ENCODE measurements at regions not wholly inside any gene's neighbourhood (a gene's known extent, or its start where the extent isn't known, plus 50 kb on each side); places are given as distances from the start of the nearest gene placed in this dataset.
"Not testable (repeated sequence)": the region's sequence is repeated elsewhere in the genome, so short reads cannot be mapped to it uniquely, and the experiment has no call there.

DNA sequence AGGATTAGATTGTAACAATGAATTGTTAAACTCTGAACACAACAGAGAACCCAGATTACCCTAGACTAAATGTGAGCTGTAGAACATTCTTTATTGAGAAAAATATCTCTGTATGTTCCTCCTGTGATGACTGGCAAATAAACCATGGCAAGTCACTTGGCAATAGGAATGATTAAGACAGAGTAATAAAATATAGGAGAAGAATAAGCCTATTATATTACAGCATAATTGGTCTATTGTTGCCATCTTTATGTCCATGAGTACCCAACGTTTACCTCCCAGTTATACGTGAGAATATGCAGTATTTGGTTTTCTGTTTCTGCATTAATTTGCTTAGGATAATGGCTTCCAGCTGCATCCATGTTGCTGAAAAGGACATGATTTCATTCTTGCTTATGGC, 211.2 kb upstream of the AVPR1A start:
- TF ChIP-seq CTCF (IDR thresholded peaks at IDR 0.05), result no peak
- Mint-ChIP-seq H3K27ac (ENCODE audit: unreplicated experiment) (no peak overlapping the region), H3K9me3 (ENCODE audit: low read depth) (peaks cover 4% of the 10 kb centered on the region), H3K27me3 (ENCODE audit: low read depth) (peaks cover 10% of the 10 kb centered on the region), H3K4me3 (ENCODE audit: unreplicated experiment) (no peak overlapping the region), H3K4me1 (ENCODE audit: low read depth) (no peaks in the 10 kb centered on the region), H3K36me3 (ENCODE audit: low read depth) (peaks cover 3% of the 10 kb centered on the region)
- no peak for DNase-seq (ENCODE audit: low spot score)

- Mint-ChIP-seq H3K9me3 (ENCODE audit: low read depth) (no peaks in the 10 kb centered on the region), H3K27me3 (ENCODE audit: low read depth) (peaks cover 7% of the 10 kb centered on the region), H3K4me1 (ENCODE audit: low read depth) (peaks cover 14% of the 10 kb centered on the region), H3K4me3 (ENCODE audit: unreplicated experiment) (no peak overlapping the region), H3K36me3 (ENCODE audit: low read depth) (no peaks in the 10 kb centered on the region), H3K27ac (ENCODE audit: unreplicated experiment) (no peak overlapping the region)
- no peak for DNase-seq (ENCODE audit: low spot score)
- TF ChIP-seq CTCF (IDR thresholded peaks at IDR 0.05), result no peak
Observed at GRCh38 chr12:63354969-63355368, 204.0 kb upstream of the AVPR1A start.

GRCh38 chr12:63353559-63353958, 202.6 kb upstream of the AVPR1A start:
- Mint-ChIP-seq H3K4me3 (ENCODE audit: unreplicated experiment) (no peak overlapping the region), H3K9me3 (ENCODE audit: low read depth) (no peaks in the 10 kb centered on the region), H3K27me3 (ENCODE audit: low read depth) (peaks cover under 1% of the 10 kb centered on the region), H3K36me3 (ENCODE audit: low read depth) (no peaks in the 10 kb centered on the region), H3K27ac (ENCODE audit: unreplicated experiment) (no peak overlapping the region), H3K4me1 (ENCODE audit: low read depth) (peaks cover 16% of the 10 kb centered on the region)
- DNase-seq (ENCODE audit: low spot score), result no peak
- TF ChIP-seq CTCF (IDR thresholded peaks at IDR 0.05), result peak; percentile 56

DNA sequence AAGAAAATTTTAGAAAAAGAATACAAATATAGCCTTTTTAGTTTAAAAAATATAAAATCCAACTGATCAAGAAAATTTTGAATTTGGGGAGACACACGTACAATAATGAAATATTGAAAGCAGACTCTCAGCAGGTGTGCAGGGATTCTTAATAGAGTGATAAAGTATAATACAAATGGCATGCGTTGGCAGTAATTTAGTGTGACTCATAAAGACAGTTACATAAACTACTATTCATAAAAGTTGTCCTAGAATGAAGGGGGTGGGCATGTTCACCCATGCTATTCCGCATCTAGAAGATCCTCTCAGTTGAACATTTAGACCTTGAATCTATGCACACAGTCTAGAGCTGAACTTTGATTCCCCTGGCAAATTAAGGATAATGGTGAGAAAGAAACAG, 200.4 kb upstream of the AVPR1A start:
- H3K27ac Mint-ChIP-seq (ENCODE audit: unreplicated experiment), result no peak overlapping the region
- H3K4me1 Mint-ChIP-seq (ENCODE audit: low read depth), result peaks cover 18% of the 10 kb centered on the region
- H3K27me3 Mint-ChIP-seq (ENCODE audit: low read depth), result no peaks in the 10 kb centered on the region
- TF ChIP-seq CTCF (IDR thresholded peaks at IDR 0.05), result no peak
- H3K4me3 Mint-ChIP-seq (ENCODE audit: unreplicated experiment), result no peak overlapping the region
- H3K36me3 Mint-ChIP-seq (ENCODE audit: low read depth), result no peaks in the 10 kb centered on the region
- no peaks in the 10 kb centered on the region for H3K9me3 Mint-ChIP-seq (ENCODE audit: low read depth)
- DNase-seq (ENCODE audit: low spot score), result no peak

DNA sequence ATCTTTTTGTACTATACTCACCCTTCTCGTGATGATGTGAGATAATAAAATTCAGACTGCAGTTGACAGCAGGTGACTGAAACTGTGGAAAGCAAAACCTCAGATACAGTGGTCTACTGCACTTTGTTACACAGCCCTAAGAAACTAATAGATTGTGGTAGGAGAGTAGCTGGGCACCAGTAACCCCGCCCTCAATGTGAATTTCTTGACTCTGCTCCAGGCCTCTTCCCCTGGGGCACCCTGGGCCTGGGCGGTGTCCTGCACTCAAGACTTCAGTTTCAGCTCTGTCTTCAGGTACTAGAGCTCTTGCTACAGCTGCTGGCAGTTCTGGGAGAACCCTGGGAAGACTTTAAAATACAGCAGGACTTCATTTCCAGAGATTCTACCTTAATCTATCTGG, 197.6 kb upstream of the AVPR1A start:
- Mint-ChIP-seq H3K4me1 (ENCODE audit: low read depth) (peaks cover 10% of the 10 kb centered on the region), H3K27ac (ENCODE audit: unreplicated experiment) (no peak overlapping the region), H3K27me3 (ENCODE audit: low read depth) (no peaks in the 10 kb centered on the region), H3K36me3 (ENCODE audit: low read depth) (no peaks in the 10 kb centered on the region), H3K4me3 (ENCODE audit: unreplicated experiment) (no peak overlapping the region), H3K9me3 (ENCODE audit: low read depth) (no peaks in the 10 kb centered on the region)
- TF ChIP-seq CTCF (IDR thresholded peaks at IDR 0.05), result no peak
- DNase-seq (ENCODE audit: low spot score), result no peak

DNA sequence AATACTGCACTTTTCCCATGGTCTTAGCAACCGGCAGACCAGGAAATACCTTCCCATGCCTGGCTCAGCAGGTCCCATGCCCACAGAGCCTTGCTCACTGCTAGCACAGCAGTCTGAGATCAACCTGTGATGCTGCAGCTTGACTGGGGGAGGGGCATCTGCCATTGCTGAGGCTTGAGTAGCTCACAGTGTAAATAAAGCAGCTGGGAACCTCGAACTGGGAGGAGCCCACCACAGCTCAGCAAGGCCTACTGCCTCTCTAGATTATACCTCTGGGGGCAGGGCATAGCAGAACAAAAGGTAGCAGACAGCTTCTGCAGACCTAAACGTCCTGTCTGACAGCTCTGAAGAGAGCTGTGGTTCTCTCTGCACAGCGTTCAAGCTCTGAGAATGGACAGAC, 186.2 kb upstream of the AVPR1A start:
- H3K36me3 Mint-ChIP-seq (ENCODE audit: low read depth); H3K4me1 Mint-ChIP-seq (ENCODE audit: low read depth); DNase-seq (ENCODE audit: low spot score); H3K27ac Mint-ChIP-seq (ENCODE audit: unreplicated experiment); H3K4me3 Mint-ChIP-seq (ENCODE audit: unreplicated experiment): not testable (repeated sequence)
- H3K27me3 Mint-ChIP-seq (ENCODE audit: low read depth), result peaks cover 28% of the 10 kb centered on the region
- peaks cover 17% of the 10 kb centered on the region for H3K9me3 Mint-ChIP-seq (ENCODE audit: low read depth)
